HG02588 (cell line): ENCODE measurements at regions not wholly inside any gene's neighbourhood (a gene's known extent, or its start where the extent isn't known, plus 50 kb on each side); places are given as distances from the start of the nearest gene placed in this dataset.

Experiments
- ATAC-seq: cut with Tn5 transposase; IDR thresholded peaks from one replicate; pipeline ENCODE4 v1.9.1; 2021; ENCODE audit warnings: mild to moderate bottlenecking, moderate library complexity; ENCODE audit not compliant: unreplicated experiment

- no peak for ATAC-seq
Observed at GRCh38 chr5:174159327-174160114, 114.0 kb downstream of the NSG2 start.

- no peak for ATAC-seq
Observed at GRCh38 chr5:174165406-174165805, 119.9 kb downstream of the NSG2 start.

DNA sequence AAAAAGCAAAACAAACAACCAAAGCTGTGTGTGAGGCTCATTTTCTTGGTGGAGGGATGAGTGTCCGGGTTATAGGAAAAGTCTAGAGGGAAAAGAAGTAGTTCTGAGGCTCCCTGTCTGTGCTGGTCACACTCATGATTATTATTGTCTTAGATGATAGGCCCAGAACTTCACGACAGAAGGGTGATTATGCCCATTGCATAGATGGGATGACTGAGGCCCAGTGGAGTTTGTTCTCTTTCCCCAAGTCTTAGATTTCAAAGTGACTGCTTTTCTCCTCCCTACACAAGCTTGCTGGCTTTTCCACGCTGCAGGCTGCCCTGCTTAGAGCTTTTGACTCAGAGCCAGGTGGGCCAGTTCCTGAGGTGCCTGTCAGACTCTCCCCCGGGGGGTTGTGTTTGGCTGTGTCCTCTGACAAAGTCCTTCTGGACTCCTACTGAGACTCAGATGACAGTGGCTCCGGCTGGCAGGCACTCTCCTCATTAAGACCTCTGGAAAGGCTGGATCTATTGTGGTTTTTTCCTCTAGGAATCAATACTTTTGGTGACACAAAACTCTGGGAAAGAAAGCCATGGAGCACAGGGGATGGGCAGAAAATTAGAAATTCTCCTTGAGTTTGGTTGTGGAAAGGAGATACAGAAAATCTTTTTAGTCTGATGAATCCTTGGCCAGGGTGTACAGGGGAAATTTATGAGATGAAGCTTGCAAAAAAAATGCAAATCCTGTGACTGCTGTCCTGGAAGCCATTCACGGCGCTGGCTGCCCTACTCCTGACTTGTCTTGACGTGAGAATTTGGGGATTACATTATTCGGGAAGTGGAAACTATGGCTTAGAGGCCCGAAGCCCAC, 120.9 kb downstream of the NSG2 start:
- no peak for ATAC-seq

GRCh38 chr5:174167080-174167910, 121.8 kb downstream of the NSG2 start:
- no peak for ATAC-seq

- ATAC-seq: no peak
Observed at GRCh38 chr5:174172152-174172551, 126.6 kb downstream of the NSG2 start.

GRCh38 chr5:174172566-174172965, 127.1 kb downstream of the NSG2 start:
- ATAC-seq: no peak

- ATAC-seq: no peak
Observed at GRCh38 chr5:174173766-174174165, 128.3 kb downstream of the NSG2 start.

- no peak for ATAC-seq
Observed at GRCh38 chr5:174175716-174176268, 130.3 kb downstream of the NSG2 start.

- ATAC-seq: no peak
Observed at GRCh38 chr5:174176511-174176910, 131.0 kb downstream of the NSG2 start.

DNA sequence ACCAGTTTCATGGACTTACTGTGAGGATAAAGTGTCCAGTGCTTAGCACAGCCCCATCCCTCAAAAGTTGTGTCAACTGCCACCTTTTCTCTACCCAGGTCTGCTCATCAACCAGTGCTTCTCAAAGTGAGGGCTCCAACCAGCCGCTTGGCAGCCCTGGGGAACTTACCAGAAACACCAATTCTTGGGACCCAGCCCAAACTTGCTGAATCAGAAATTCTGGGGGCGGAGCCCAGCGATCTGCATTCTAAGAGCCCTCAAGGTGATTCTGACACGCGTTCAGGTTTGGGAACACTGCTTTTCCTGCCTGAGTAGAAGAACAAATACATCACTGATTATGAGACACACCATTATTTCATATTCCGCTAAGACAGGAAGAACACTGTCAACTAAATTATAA, 132.0 kb downstream of the NSG2 start:
- no peak for ATAC-seq

- no peak for ATAC-seq
Observed at GRCh38 chr5:174177976-174178605, 132.6 kb downstream of the NSG2 start.

GRCh38 chr5:174180639-174181038, 135.1 kb downstream of the NSG2 start:
- ATAC-seq: no peak

GRCh38 chr5:174182111-174182510, 136.6 kb downstream of the NSG2 start:
- no peak for ATAC-seq

DNA sequence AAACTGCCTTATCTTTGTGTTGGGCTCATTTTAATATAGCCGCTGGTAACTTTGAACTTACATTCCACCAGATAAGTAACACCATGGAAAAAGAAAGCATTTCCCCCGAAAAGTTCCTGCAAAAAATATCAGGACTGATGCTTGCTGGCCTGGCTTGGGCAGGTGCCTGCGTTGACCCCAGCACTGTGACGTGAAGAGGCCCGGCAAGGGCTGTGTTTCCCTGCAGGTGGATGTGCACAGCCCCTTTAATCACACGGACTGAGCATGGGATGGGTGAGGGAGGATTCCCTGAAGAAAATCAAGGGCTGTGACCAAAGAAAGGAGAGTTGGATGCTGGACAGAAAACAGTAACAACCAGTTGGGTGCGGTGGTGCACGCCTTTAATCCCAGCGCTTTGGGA, 138.2 kb downstream of the NSG2 start:
- no peak for ATAC-seq

GRCh38 chr5:174185506-174185905, 140.0 kb downstream of the NSG2 start:
- ATAC-seq: no peak

GRCh38 chr5:174186096-174186695, 140.7 kb downstream of the NSG2 start:
- ATAC-seq: no peak

- ATAC-seq: no peak
Observed at GRCh38 chr5:174187001-174187400, 141.5 kb downstream of the NSG2 start.

- ATAC-seq: no peak
Observed at GRCh38 chr5:174187481-174187880, 142.0 kb downstream of the NSG2 start.

DNA sequence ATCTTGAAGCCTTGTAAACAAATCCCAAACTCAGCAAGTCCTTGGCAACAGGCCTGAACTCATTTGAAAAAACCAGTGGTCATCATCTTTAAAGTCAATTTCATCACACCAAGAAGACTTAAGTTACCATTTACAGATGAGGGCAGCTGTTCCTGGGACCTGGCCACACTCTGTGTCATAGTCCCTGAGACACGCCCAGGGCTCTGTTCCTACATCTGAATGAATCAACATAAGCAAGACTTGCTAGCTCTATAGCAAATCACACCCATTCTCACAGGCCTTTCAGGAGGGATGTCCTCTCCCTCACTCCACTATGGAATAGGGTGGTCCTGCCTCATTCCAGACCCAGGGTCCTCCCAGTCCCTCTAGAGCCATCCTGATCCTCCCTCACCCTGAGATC, 142.8 kb downstream of the NSG2 start:
- no peak for ATAC-seq
